Kidney (tissue), 13 donors: ENCODE measurements at regions not wholly inside any gene's neighbourhood (a gene's known extent, or its start where the extent isn't known, plus 50 kb on each side); places are given as distances from the start of the nearest gene placed in this dataset.
A peak's percentile ranks its signal among the peaks of the same experiment; 100 is the strongest.

Experiments
- DNase-seq, 5 donors: peaks; one replicate each; pipeline ENCODE4 v3.0.0-alpha.2; 2013 to 2020
- FAIRE-seq: peaks from 2 replicates; lab custom pipeline; 2012; peaks lifted over from hg19 to GRCh38; lab: Jason Lieb, UNC
- H3K27ac ChIP-seq, 2 donors: one replicate each; pipeline ENCODE4 v1.7.0; 2013; ENCODE audit warnings: low read depth in 2 of 2, low read length in 2 of 2, inconsistent platforms in 1 of 2
- H3K27me3 ChIP-seq: one replicate; pipeline ENCODE4 v1.7.1; 2013; ENCODE audit warnings: low read length, inconsistent platforms; ENCODE audit not compliant: control insufficient read depth, insufficient read depth
- H3K36me3 ChIP-seq, 3 donors: one replicate each; pipeline versions ENCODE4 v1.7.0 to v1.7.1; 2013; ENCODE audit warnings: low read length in 3 of 3, control low read depth in 1 of 3, inconsistent platforms in 1 of 3; ENCODE audit not compliant: insufficient read depth in 3 of 3, control insufficient read depth in 2 of 3
- H3K4me1 ChIP-seq, 3 donors: one replicate each; pipeline versions ENCODE4 v1.7.0 to v1.7.1; 2013; ENCODE audit warnings: low read length in 3 of 3, inconsistent platforms in 1 of 3, low read depth in 1 of 3; ENCODE audit not compliant: control insufficient read depth in 2 of 3, insufficient read depth in 2 of 3
- H3K4me3 ChIP-seq, 3 donors: one replicate each; pipeline versions ENCODE4 v1.7.0 to v1.8.1; 2013; ENCODE audit warnings: low read length in 3 of 3, control low read depth in 1 of 3, inconsistent platforms in 1 of 3
- H3K9ac ChIP-seq, 3 donors: one replicate each; pipeline versions ENCODE4 v1.7.0 to v1.7.1; 2013; ENCODE audit warnings: low read length in 3 of 3, control low read depth in 1 of 3, inconsistent platforms in 1 of 3
- H3K9me3 ChIP-seq, 3 donors: one replicate each; pipeline versions ENCODE4 v1.7.0 to v1.7.1; 2013; ENCODE audit warnings: low read length in 3 of 3, control low read depth in 1 of 3, inconsistent platforms in 1 of 3; ENCODE audit not compliant: control insufficient read depth in 2 of 3, insufficient read depth in 1 of 3
- intact Hi-C: fragments of 100-400 bp; cut with DNase I; formaldehyde crosslinking; loops from one replicate; pipeline ENCODE4 v1.11.1; 2022
- TF ChIP-seq, protein P1 (sequence below): IDR thresholded peaks from 3 replicates; pipeline ENCODE4 v1.5.1; 2012; ENCODE audit warnings: mild to moderate bottlenecking, moderate library complexity, borderline replicate concordance; ENCODE audit not compliant: insufficient read depth; ENCODE audit errors: extremely low read depth
- donor health status: control.
- donor health status: control.
- donor health status: control.
- donor health status: control.
- donor health status: control.
- donor health status: DM: yes; HTN: yes; CAD: no.
- donor health status: Normal renal cell carcinoma (clear cell type).

- no peak overlapping the region for H3K9ac ChIP-seq
- TF ChIP-seq, protein P1, sequence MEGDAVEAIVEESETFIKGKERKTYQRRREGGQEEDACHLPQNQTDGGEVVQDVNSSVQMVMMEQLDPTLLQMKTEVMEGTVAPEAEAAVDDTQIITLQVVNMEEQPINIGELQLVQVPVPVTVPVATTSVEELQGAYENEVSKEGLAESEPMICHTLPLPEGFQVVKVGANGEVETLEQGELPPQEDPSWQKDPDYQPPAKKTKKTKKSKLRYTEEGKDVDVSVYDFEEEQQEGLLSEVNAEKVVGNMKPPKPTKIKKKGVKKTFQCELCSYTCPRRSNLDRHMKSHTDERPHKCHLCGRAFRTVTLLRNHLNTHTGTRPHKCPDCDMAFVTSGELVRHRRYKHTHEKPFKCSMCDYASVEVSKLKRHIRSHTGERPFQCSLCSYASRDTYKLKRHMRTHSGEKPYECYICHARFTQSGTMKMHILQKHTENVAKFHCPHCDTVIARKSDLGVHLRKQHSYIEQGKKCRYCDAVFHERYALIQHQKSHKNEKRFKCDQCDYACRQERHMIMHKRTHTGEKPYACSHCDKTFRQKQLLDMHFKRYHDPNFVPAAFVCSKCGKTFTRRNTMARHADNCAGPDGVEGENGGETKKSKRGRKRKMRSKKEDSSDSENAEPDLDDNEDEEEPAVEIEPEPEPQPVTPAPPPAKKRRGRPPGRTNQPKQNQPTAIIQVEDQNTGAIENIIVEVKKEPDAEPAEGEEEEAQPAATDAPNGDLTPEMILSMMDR: no peak
- no peaks in the 10 kb centered on the region for H3K9me3 ChIP-seq
- no peak for FAIRE-seq
- H3K27me3 ChIP-seq: no peaks in the 10 kb centered on the region
- no peak overlapping the region for H3K27ac ChIP-seq
- intact Hi-C loops: no loop called here
- no peak for DNase-seq
- no peaks in the 10 kb centered on the region for H3K4me1 ChIP-seq
- no peak overlapping the region for H3K4me3 ChIP-seq
- no peaks in the 10 kb centered on the region for H3K36me3 ChIP-seq
These were observed 88.8 kb downstream of the CHD9NB start for GRCh38 chr16:52963855-52964242.

- DNase-seq (peak in 1 of 5 donors; percentile 2), FAIRE-seq (no peak)
- H3K9me3 ChIP-seq: no peaks in the 10 kb centered on the region
- H3K9ac ChIP-seq: no peak overlapping the region
- no peaks in the 10 kb centered on the region for H3K36me3 ChIP-seq
- H3K4me3 ChIP-seq: no peak overlapping the region
- no peaks in the 10 kb centered on the region for H3K27me3 ChIP-seq
- H3K4me1 ChIP-seq: no peaks in the 10 kb centered on the region
- TF ChIP-seq, protein P1: no peak
- intact Hi-C loops: no loop called here
- no peak overlapping the region for H3K27ac ChIP-seq
These were observed 89.4 kb downstream of the CHD9NB start for GRCh38 chr16:52963212-52963854.

- H3K9me3 ChIP-seq: no peaks in the 10 kb centered on the region
- no peaks in the 10 kb centered on the region for H3K27me3 ChIP-seq
- H3K4me3 ChIP-seq: no peak overlapping the region
- H3K9ac ChIP-seq: no peak overlapping the region
- H3K36me3 ChIP-seq: no peaks in the 10 kb centered on the region
- TF ChIP-seq, protein P1: no peak
- DNase-seq (no peak), FAIRE-seq (no peak)
- no peak overlapping the region for H3K27ac ChIP-seq
- intact Hi-C loops: no loop called here
- no peaks in the 10 kb centered on the region for H3K4me1 ChIP-seq
These were observed 93.7 kb downstream of the CHD9NB start for GRCh38 chr16:52958951-52959350.

- H3K27me3 ChIP-seq: no peaks in the 10 kb centered on the region
- no peak overlapping the region for H3K9ac ChIP-seq
- intact Hi-C loops: no loop called here
- TF ChIP-seq, protein P1: no peak
- no peak overlapping the region for H3K4me3 ChIP-seq
- DNase-seq (no peak), FAIRE-seq (no peak)
- no peaks in the 10 kb centered on the region for H3K36me3 ChIP-seq
- no peaks in the 10 kb centered on the region for H3K9me3 ChIP-seq
- no peak overlapping the region for H3K27ac ChIP-seq
- H3K4me1 ChIP-seq: no peaks in the 10 kb centered on the region
These were observed 95.5 kb downstream of the CHD9NB start for GRCh38 chr16:52957199-52957598.
